PC-9 (cell line): ENCODE measurements at regions not wholly inside any gene's neighbourhood (a gene's known extent, or its start where the extent isn't known, plus 50 kb on each side); places are given as distances from the start of the nearest gene placed in this dataset.

Source experiments
- CTCF ChIP-seq: fragments of 200-600 bp; sonication (generic); conservative IDR thresholded peaks from 2 replicates; pipeline ENCODE4 v1.6.1; 2017; ENCODE audit warnings: mixed run types, antibody characterized with exemption, mild to moderate bottlenecking, moderate library complexity
- EZH2 ChIP-seq: fragments of 200-600 bp; sonication (generic); IDR thresholded peaks from 2 replicates; pipeline ENCODE4 v1.8.0; 2017; ENCODE audit warnings: antibody characterized with exemption, low read depth

GRCh38 chr13:74530011-74530410 is 395.8 kb upstream of the KLF12 start:
- TF ChIP-seq CTCF: no peak
- TF ChIP-seq EZH2: no peak
